ENCODE measurements at regions not wholly inside any gene's neighbourhood (a gene's known extent, or its start where the extent isn't known, plus 50 kb on each side); places are given as distances from the start of the nearest gene placed in this dataset.

- H3K4me3 ChIP-seq (replicated peaks; ENCODE audit: low read depth, low read length): no peak overlapping the region
- no peak for DNase-seq (ENCODE audit: low read depth)
- TF ChIP-seq CTCF (IDR thresholded peaks at IDR 0.05; ENCODE audit: low read length, missing control alignments): no peak
These were observed 1408.4 kb upstream of the TMEM132C start for GRCh38 chr12:126858560-126858959.

- H3K4me3 ChIP-seq (replicated peaks; ENCODE audit: low read depth, low read length): no peak overlapping the region
- DNase-seq (ENCODE audit: low read depth): no peak
- TF ChIP-seq CTCF (IDR thresholded peaks at IDR 0.05; ENCODE audit: low read length, missing control alignments): no peak
These were observed 1406.8 kb upstream of the TMEM132C start for GRCh38 chr12:126860210-126860609.

DNA sequence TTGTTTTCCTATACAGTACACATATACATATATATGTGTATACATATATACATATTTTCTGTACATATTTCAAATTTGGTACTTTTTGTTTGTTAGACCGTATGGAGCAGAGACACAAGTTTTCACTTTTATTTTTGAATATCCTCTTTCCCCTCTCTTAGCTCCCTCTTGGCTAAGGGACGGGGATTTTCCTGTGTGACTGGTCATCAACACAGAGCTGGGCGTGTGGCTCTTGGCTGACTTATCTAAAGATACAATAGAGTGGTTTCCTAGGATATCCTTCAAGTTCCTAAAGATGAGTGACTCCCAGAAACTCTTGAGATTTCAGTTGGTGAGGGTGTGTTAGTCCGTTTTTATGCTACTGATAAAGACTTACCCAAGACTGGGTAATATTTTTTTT, 1404.5 kb upstream of the TMEM132C start:
- TF ChIP-seq CTCF (IDR thresholded peaks at IDR 0.05; ENCODE audit: low read length, missing control alignments): no peak
- DNase-seq (ENCODE audit: low read depth): no peak
- H3K4me3 ChIP-seq (replicated peaks; ENCODE audit: low read depth, low read length): no peak overlapping the region

DNA sequence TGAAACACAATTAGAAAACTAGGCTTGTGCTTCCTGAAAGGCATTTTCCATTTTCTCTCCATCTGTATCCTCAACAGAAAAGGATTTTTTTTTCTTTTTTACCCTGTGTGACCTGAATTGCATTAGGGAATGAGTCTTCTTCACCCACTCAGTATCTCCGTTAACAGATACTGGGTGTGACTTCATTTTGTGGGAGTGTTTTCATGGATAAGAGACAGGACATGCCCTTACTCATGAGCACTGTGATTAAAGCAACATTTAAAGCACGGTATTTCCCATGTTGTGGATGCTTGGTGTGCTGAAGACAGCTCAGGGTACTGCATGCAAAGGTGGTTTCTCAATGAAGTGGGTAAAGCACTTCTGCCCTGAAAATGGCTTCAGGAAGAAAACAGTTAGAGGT, 1397.3 kb upstream of the TMEM132C start:
- no peak for DNase-seq (ENCODE audit: low read depth)
- no peak for TF ChIP-seq CTCF (IDR thresholded peaks at IDR 0.05; ENCODE audit: low read length, missing control alignments)
- H3K4me3 ChIP-seq (replicated peaks; ENCODE audit: low read depth, low read length): no peak overlapping the region

- no peak for DNase-seq (ENCODE audit: low read depth)
- no peak for TF ChIP-seq CTCF (IDR thresholded peaks at IDR 0.05; ENCODE audit: low read length, missing control alignments)
- H3K4me3 ChIP-seq (replicated peaks; ENCODE audit: low read depth, low read length): no peak overlapping the region
These were observed 1393.3 kb upstream of the TMEM132C start for GRCh38 chr12:126873701-126874100.

DNA sequence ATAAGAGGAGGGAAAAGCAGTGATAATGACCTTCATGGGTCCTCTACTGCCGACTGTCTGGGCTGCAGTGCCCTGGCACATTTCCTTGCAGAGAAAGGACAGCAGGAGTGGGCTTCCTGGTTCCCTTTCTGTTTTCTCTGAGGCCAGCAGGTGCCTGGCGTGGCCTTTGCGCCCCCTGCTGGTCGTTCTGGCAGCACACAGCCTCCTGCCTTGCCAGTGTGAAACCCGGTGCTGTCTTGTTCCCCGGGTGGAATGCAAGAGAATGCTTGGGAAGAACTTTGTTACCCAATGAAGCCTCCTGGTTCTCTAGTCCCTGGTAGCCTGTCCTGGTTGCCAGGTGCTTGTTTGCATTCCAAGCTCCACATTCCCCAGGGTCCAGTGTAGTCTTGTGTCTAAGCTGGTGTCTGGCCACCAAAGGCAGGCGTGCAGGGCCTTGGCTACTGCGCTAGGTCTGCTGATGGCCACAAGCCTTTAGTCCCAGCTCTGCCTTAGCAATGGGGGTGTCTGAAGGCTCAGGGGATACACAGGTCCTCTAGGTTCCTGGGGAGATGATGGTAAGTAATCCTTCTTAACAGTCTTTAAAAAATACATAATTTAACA, 1392.4 kb upstream of the TMEM132C start:
- peak; percentile 59 for TF ChIP-seq CTCF (IDR thresholded peaks at IDR 0.05; ENCODE audit: low read length, missing control alignments)
- DNase-seq (ENCODE audit: low read depth): peak; percentile 39
- H3K4me3 ChIP-seq (replicated peaks; ENCODE audit: low read depth, low read length): no peak overlapping the region

GRCh38 chr12:126879842-126880241, 1387.1 kb upstream of the TMEM132C start:
- H3K4me3 ChIP-seq (replicated peaks; ENCODE audit: low read depth, low read length): no peak overlapping the region
- no peak for TF ChIP-seq CTCF (IDR thresholded peaks at IDR 0.05; ENCODE audit: low read length, missing control alignments)
- DNase-seq (ENCODE audit: low read depth): no peak

Data from fibroblast of pulmonary artery (primary cell).